GM12878 (cell line): ENCODE measurements at regions not wholly inside any gene's neighbourhood (a gene's known extent, or its start where the extent isn't known, plus 50 kb on each side); places are given as distances from the start of the nearest gene placed in this dataset.

Source experiments
- ATAC-seq: fragments of 200-7000 bp; cut with Tn5 transposase; 3 replicates; pipeline ENCODE4 v1.9.1; 2020; ENCODE audit warnings: mild to moderate bottlenecking, moderate library complexity
- BruUV-seq: library from RNA; stranded (reverse); fragments of 400-500 nt; replicated peaks from 2 replicates; lab custom pipeline; 2021; lab: Mats Ljungman, UMichigan
- CTCF ChIA-PET: fragments of 300-600 bp; sonication (Branson Sonifier 250); formaldehyde crosslinking; extraction: SDS; loops from one replicate; lab custom pipeline; 2021; ENCODE audit warnings: inconsistent platforms; lab: Yijun Ruan, JAX
- POLR2A ChIA-PET: fragments of 350-600 bp; formaldehyde crosslinking; extraction: SDS; loops from one replicate; lab custom pipeline; 2021; ENCODE audit warnings: inconsistent platforms; lab: Charles Lee
- RAD21 ChIA-PET: fragments of 300-600 bp; sonication (Branson Sonifier 250); formaldehyde crosslinking; loops from one replicate; lab custom pipeline; 2023; ENCODE audit warnings: antibody characterized with exemption; ENCODE audit not compliant: unreplicated experiment; lab: Charles Lee
- SMC1A ChIA-PET: fragments of 300-600 bp; sonication (Branson Sonifier 250); formaldehyde crosslinking; loops from one replicate; lab custom pipeline; 2023; ENCODE audit not compliant: unreplicated experiment, uncharacterized antibody; lab: Charles Lee
- DNase-seq: peaks from one replicate; pipeline ENCODE4 v3.0.0-alpha.2; 2011; ENCODE audit warnings: low read depth, low spot score
- FAIRE-seq: peaks from 3 replicates; lab custom pipeline; 2011; peaks lifted over from hg19 to GRCh38; lab: Jason Lieb, UNC
- H2AFZ ChIP-seq: 2 replicates; pipeline ENCODE4 v1.6.0; 2011; ENCODE audit warnings: low read depth, low read length, control low read depth; ENCODE audit not compliant: control insufficient read depth
- H3K27ac ChIP-seq: 2 replicates; pipeline ENCODE4 v1.5.1; 2011; ENCODE audit warnings: control low read depth; ENCODE audit not compliant: control insufficient read depth, insufficient read depth
- H3K27me3 ChIP-seq, 2 experiments: replicated peaks in 1 of 2; 2 replicates each; pipeline versions ENCODE4 v1.6.0 to v1.6.1; 2011; ENCODE audit warnings: low read length in 1 of 2; ENCODE audit not compliant: control insufficient read depth in 2 of 2, insufficient read depth in 2 of 2
- H3K36me3 ChIP-seq, 2 experiments: 2 replicates each; pipeline ENCODE4 v1.5.1; 2011; ENCODE audit warnings: low read length in 1 of 2; ENCODE audit not compliant: control insufficient read depth in 2 of 2, insufficient read depth in 2 of 2
- H3K4me1 ChIP-seq: 2 replicates; pipeline ENCODE4 v1.6.1; 2011; ENCODE audit warnings: mild to moderate bottlenecking, low read length, moderate library complexity, mixed read lengths; ENCODE audit not compliant: control insufficient read depth, insufficient read depth
- H3K4me2 ChIP-seq: 2 replicates; pipeline ENCODE4 v1.6.0; 2011; ENCODE audit warnings: control low read depth; ENCODE audit not compliant: control insufficient read depth, insufficient read depth
- H3K4me3 ChIP-seq: fragments of 200-600 bp; sonication (generic); 2 replicates; pipeline ENCODE4 v1.5.1; 2016
- H3K79me2 ChIP-seq: 2 replicates; pipeline ENCODE4 v1.6.0; 2011; ENCODE audit warnings: low read length; ENCODE audit not compliant: control insufficient read depth, insufficient read depth
- H3K9ac ChIP-seq: 2 replicates; pipeline ENCODE4 v1.8.0; 2011; ENCODE audit warnings: low read length, control low read depth, mixed read lengths; ENCODE audit not compliant: control insufficient read depth, insufficient read depth
- H3K9me3 ChIP-seq: replicated peaks from 3 replicates; pipeline ENCODE4 v1.5.1; 2011; ENCODE audit warnings: mild to moderate bottlenecking, low read length; ENCODE audit not compliant: control insufficient read depth, insufficient read depth
- H4K20me1 ChIP-seq: 2 replicates; pipeline ENCODE4 v1.6.0; 2011; ENCODE audit not compliant: control insufficient read depth, insufficient read depth
- ATF7 ChIP-seq: fragments of 450-650 bp; IDR thresholded peaks from 2 replicates; pipeline ENCODE4 v1.6.1; 2016; ENCODE audit warnings: low read depth, mild to moderate bottlenecking
- EP300 ChIP-seq, 2 experiments: fragments of 150-350 bp in 1 of 2; IDR thresholded peaks; 2 replicates each; pipeline ENCODE4 v1.6.1; 2011 to 2012; ENCODE audit warnings: low read depth in 2 of 2, low read length in 2 of 2, borderline replicate concordance in 1 of 2, improper control_type of control experiment in 1 of 2, inconsistent platforms in 1 of 2; ENCODE audit not compliant: control insufficient read depth in 1 of 2
- IRF4 ChIP-seq: IDR thresholded peaks from 2 replicates; pipeline ENCODE4 v1.6.1; 2011; ENCODE audit warnings: low read depth, low read length
- MEF2A ChIP-seq: IDR thresholded peaks from 2 replicates; pipeline ENCODE4 v1.6.1; 2011; ENCODE audit warnings: low read depth, mild to moderate bottlenecking, low read length, moderate library complexity; ENCODE audit not compliant: insufficient read depth
- MEF2B ChIP-seq: fragments of 450-650 bp; IDR thresholded peaks from 2 replicates; pipeline ENCODE4 v1.6.1; 2018; ENCODE audit warnings: mild to moderate bottlenecking, moderate library complexity; ENCODE audit not compliant: partially characterized antibody, poor library complexity, severe bottlenecking
- NFIC ChIP-seq: IDR thresholded peaks from 2 replicates; pipeline ENCODE4 v1.6.1; 2012; ENCODE audit warnings: low read depth, mild to moderate bottlenecking, inconsistent platforms, low read length, moderate library complexity
- NR2F1 ChIP-seq: fragments of 450-650 bp; conservative IDR thresholded peaks from 2 replicates; pipeline ENCODE4 v1.6.1; 2017; ENCODE audit warnings: mild to moderate bottlenecking
- SPI1 ChIP-seq: IDR thresholded peaks from 2 replicates; pipeline ENCODE4 v1.6.1; 2011; ENCODE audit warnings: low read depth, mild to moderate bottlenecking, low read length, moderate library complexity, borderline replicate concordance; ENCODE audit not compliant: insufficient read depth
- TCF7 ChIP-seq: IDR thresholded peaks from 2 replicates; pipeline ENCODE4 v1.6.1; 2014; ENCODE audit warnings: antibody characterized with exemption, borderline replicate concordance
- WRNIP1 ChIP-seq: IDR thresholded peaks from 2 replicates; pipeline ENCODE4 v1.6.1; 2011; ENCODE audit warnings: low read depth, low read length, improper control_type of control experiment, borderline replicate concordance
- YY1 ChIP-seq: IDR thresholded peaks from 2 replicates; pipeline ENCODE4 v1.6.1; 2011; ENCODE audit warnings: low read depth, mild to moderate bottlenecking, low read length
- WGBS: methylation state at CpG from one replicate; pipeline ENCODE4 v1.1.6; 2016; ENCODE audit warnings: low lambda C conversion rate; ENCODE audit not compliant: insufficient replicate concordance, insufficient coverage; ENCODE audit errors: missing lambda C conversion rate; 5-methylcytosine and 5-hydroxymethylcytosine counted together
- in situ Hi-C: fragments of 300-500 bp; cut with MboI; formaldehyde crosslinking; loops from 9 replicates; pipeline ENCODE4 v1.14.3; 2018; ENCODE audit warnings: mixed read lengths
- intact Hi-C: fragments of 100-400 bp; cut with micrococcal nuclease; formaldehyde crosslinking; loops from one replicate; pipeline ENCODE4 v1.14.2; 2022; ENCODE audit not compliant: unreplicated experiment
- TF ChIP-seq, protein P1 (sequence below): fragments of 450-650 bp; IDR thresholded peaks from 2 replicates; pipeline ENCODE4 v1.6.1; 2017; ENCODE audit warnings: mild to moderate bottlenecking, moderate library complexity
- TF ChIP-seq, protein P2 (sequence below): fragments of 450-650 bp; IDR thresholded peaks from 2 replicates; pipeline ENCODE4 v1.6.1; 2016; ENCODE audit warnings: mild to moderate bottlenecking
- TF ChIP-seq, protein P3 (sequence below): fragments of 450-650 bp; conservative IDR thresholded peaks from 2 replicates; pipeline ENCODE4 v1.6.1; 2017; ENCODE audit warnings: mild to moderate bottlenecking, moderate library complexity

DNA sequence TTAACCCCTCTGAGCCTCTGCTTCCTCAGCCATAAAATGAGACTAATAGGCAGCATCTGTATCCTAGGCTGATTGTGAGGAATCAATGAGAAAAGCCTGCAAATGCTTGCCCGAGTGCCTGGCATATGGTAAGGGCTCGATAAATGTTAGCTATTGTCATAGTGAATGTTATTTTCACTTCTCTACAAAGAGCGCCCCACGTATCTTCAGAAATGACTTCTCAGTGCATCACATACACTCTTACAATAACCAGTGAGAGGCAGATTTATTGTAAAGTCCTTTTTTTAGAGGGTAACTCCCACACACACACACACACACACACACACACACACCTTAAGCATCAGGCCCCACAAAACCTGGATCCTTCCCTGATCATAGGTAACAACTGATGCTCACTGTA, 60.5 kb upstream of the SPATA12 start:
- peak overlapping the region; percentile 20; the same call in 1 of the 2 replicates for H2AFZ ChIP-seq
- H3K4me2 ChIP-seq, result no peak overlapping the region; the same call in 1 of the 2 replicates
- ATAC-seq (peak; percentile 89), FAIRE-seq (peak; percentile 7), DNase-seq (no peak)
- in situ Hi-C loops, result no loop called here
- BruUV-seq, result no TSS peak
- no peaks in the 10 kb centered on the region for H3K9me3 ChIP-seq
- H3K9ac ChIP-seq, result no peak overlapping the region
- WGBS, result 8% methylated on average over 4 of the region's 4 CpGs
- ChIA-PET SMC1A (interaction anchor here (0.6 to 1.7 kb wide), 8 partner anchors 19 to 305 kb away, joined by 3 to 4 read pairs (median 3); no protein-coding TSS in a partner anchor), POLR2A (no interaction called here), RAD21 (interaction anchor here (1.0 to 1.8 kb wide), 2 partner anchors 78 to 96 kb away, joined by 3 to 5 read pairs; no protein-coding TSS in a partner anchor), CTCF (interaction anchor here (0.5 to 6.6 kb wide), 8 partner anchors 14 to 406 kb away, joined by 3 to 60 read pairs (median 4); no protein-coding TSS in a partner anchor)
- intact Hi-C loops, result no loop called here
- H3K36me3 ChIP-seq, result no peaks in the 10 kb centered on the region
- no peaks in the 10 kb centered on the region; the same call in 1 of the 2 replicates for H3K4me1 ChIP-seq
- H3K79me2 ChIP-seq, result no peaks in the 10 kb centered on the region
- H3K4me3 ChIP-seq, result no peak overlapping the region
- H4K20me1 ChIP-seq, result no peaks in the 10 kb centered on the region
- H3K27ac ChIP-seq, result no peak overlapping the region
- no peaks in the 10 kb centered on the region for H3K27me3 ChIP-seq
- TF ChIP-seq SPI1 (peak; percentile 62; the same call in 1 of the 2 replicates), YY1 (no peak), IRF4 (peak; percentile 64), WRNIP1 (no peak), TCF7 (no peak), MEF2B (no peak), EP300 (IDR thresholded peaks at IDR 0.05; ENCODE audit: borderline replicate concordance in 1 of 2, control insufficient read depth in 1 of 2, low read depth in 2 of 2, low read length in 2 of 2) (peak in 1 of 2 experiments; percentile 65; a peak in 1 of 4 replicates), NR2F1 (no peak), MEF2A (0 out of 2 replicates have a peak, but pooled peaks have one; percentile 27), ATF7 (0 out of 2 replicates have a peak, but pooled peaks have one; percentile 16), NFIC (no peak)
- TF ChIP-seq, protein P1, sequence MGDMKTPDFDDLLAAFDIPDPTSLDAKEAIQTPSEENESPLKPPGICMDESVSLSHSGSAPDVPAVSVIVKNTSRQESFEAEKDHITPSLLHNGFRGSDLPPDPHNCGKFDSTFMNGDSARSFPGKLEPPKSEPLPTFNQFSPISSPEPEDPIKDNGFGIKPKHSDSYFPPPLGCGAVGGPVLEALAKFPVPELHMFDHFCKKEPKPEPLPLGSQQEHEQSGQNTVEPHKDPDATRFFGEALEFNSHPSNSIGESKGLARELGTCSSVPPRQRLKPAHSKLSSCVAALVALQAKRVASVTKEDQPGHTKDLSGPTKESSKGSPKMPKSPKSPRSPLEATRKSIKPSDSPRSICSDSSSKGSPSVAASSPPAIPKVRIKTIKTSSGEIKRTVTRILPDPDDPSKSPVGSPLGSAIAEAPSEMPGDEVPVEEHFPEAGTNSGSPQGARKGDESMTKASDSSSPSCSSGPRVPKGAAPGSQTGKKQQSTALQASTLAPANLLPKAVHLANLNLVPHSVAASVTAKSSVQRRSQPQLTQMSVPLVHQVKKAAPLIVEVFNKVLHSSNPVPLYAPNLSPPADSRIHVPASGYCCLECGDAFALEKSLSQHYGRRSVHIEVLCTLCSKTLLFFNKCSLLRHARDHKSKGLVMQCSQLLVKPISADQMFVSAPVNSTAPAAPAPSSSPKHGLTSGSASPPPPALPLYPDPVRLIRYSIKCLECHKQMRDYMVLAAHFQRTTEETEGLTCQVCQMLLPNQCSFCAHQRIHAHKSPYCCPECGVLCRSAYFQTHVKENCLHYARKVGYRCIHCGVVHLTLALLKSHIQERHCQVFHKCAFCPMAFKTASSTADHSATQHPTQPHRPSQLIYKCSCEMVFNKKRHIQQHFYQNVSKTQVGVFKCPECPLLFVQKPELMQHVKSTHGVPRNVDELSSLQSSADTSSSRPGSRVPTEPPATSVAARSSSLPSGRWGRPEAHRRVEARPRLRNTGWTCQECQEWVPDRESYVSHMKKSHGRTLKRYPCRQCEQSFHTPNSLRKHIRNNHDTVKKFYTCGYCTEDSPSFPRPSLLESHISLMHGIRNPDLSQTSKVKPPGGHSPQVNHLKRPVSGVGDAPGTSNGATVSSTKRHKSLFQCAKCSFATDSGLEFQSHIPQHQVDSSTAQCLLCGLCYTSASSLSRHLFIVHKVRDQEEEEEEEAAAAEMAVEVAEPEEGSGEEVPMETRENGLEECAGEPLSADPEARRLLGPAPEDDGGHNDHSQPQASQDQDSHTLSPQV, result no peak
- TF ChIP-seq, protein P2, sequence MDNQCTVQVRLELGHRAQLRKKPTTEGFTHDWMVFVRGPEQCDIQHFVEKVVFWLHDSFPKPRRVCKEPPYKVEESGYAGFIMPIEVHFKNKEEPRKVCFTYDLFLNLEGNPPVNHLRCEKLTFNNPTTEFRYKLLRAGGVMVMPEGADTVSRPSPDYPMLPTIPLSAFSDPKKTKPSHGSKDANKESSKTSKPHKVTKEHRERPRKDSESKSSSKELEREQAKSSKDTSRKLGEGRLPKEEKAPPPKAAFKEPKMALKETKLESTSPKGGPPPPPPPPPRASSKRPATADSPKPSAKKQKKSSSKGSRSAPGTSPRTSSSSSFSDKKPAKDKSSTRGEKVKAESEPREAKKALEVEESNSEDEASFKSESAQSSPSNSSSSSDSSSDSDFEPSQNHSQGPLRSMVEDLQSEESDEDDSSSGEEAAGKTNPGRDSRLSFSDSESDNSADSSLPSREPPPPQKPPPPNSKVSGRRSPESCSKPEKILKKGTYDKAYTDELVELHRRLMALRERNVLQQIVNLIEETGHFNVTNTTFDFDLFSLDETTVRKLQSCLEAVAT, result no peak
- TF ChIP-seq, protein P3, sequence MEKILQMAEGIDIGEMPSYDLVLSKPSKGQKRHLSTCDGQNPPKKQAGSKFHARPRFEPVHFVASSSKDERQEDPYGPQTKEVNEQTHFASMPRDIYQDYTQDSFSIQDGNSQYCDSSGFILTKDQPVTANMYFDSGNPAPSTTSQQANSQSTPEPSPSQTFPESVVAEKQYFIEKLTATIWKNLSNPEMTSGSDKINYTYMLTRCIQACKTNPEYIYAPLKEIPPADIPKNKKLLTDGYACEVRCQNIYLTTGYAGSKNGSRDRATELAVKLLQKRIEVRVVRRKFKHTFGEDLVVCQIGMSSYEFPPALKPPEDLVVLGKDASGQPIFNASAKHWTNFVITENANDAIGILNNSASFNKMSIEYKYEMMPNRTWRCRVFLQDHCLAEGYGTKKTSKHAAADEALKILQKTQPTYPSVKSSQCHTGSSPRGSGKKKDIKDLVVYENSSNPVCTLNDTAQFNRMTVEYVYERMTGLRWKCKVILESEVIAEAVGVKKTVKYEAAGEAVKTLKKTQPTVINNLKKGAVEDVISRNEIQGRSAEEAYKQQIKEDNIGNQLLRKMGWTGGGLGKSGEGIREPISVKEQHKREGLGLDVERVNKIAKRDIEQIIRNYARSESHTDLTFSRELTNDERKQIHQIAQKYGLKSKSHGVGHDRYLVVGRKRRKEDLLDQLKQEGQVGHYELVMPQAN, result no peak
